ENCODE measurements at regions not wholly inside any gene's neighbourhood (a gene's known extent, or its start where the extent isn't known, plus 50 kb on each side); places are given as distances from the start of the nearest gene placed in this dataset.

- TF ChIP-seq CTCF (conservative IDR thresholded peaks at IDR 0.05), result no peak
- no peak for TF ChIP-seq EZH2 (IDR thresholded peaks at IDR 0.05; ENCODE audit: low read depth)
Measured at GRCh38 chr9:22175972-22176545, 167.0 kb upstream of the CDKN2B start.

All from PC-9 (cell line).